ENCODE measurements at regions not wholly inside any gene's neighbourhood (a gene's known extent, or its start where the extent isn't known, plus 50 kb on each side); places are given as distances from the start of the nearest gene placed in this dataset.
"Not testable (repeated sequence)": the region's sequence is repeated elsewhere in the genome, so short reads cannot be mapped to it uniquely, and the experiment has no call there.

- H3K9me3 ChIP-seq (replicated peaks): no peaks in the 10 kb centered on the region
- peaks cover 7% of the 10 kb centered on the region for H3K4me1 ChIP-seq
- no peak overlapping the region for H3K27ac ChIP-seq (replicated peaks)
- H3K27me3 ChIP-seq (ENCODE audit: low read depth): no peaks in the 10 kb centered on the region
- TF ChIP-seq, protein P1, sequence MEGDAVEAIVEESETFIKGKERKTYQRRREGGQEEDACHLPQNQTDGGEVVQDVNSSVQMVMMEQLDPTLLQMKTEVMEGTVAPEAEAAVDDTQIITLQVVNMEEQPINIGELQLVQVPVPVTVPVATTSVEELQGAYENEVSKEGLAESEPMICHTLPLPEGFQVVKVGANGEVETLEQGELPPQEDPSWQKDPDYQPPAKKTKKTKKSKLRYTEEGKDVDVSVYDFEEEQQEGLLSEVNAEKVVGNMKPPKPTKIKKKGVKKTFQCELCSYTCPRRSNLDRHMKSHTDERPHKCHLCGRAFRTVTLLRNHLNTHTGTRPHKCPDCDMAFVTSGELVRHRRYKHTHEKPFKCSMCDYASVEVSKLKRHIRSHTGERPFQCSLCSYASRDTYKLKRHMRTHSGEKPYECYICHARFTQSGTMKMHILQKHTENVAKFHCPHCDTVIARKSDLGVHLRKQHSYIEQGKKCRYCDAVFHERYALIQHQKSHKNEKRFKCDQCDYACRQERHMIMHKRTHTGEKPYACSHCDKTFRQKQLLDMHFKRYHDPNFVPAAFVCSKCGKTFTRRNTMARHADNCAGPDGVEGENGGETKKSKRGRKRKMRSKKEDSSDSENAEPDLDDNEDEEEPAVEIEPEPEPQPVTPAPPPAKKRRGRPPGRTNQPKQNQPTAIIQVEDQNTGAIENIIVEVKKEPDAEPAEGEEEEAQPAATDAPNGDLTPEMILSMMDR (IDR thresholded peaks at IDR 0.05; ENCODE audit: borderline replicate concordance): no peak
- DNase-seq: no peak
- intact Hi-C loops (cut with micrococcal nuclease): no loop called here
- H3K36me3 ChIP-seq: no peaks in the 10 kb centered on the region
- H3K4me3 ChIP-seq: no peak overlapping the region
Measured at GRCh38 chr7:32658467-32658869, 163.2 kb downstream of the AVL9 start.

- H3K27me3 ChIP-seq (ENCODE audit: low read depth): no peaks in the 10 kb centered on the region
- peaks cover 5% of the 10 kb centered on the region for H3K4me1 ChIP-seq
- DNase-seq: no peak
- H3K4me3 ChIP-seq: no peak overlapping the region
- no peak overlapping the region for H3K27ac ChIP-seq (replicated peaks)
- no peaks in the 10 kb centered on the region for H3K36me3 ChIP-seq
- H3K9me3 ChIP-seq (replicated peaks): no peaks in the 10 kb centered on the region
- intact Hi-C loops (cut with micrococcal nuclease): no loop called here
- TF ChIP-seq, protein P1 (IDR thresholded peaks at IDR 0.05; ENCODE audit: borderline replicate concordance): no peak
Measured at GRCh38 chr7:32658034-32658433, 162.7 kb downstream of the AVL9 start.

- H3K4me3 ChIP-seq; H3K27me3 ChIP-seq (ENCODE audit: low read depth); H3K36me3 ChIP-seq; H3K27ac ChIP-seq (replicated peaks); H3K4me1 ChIP-seq; H3K9me3 ChIP-seq (replicated peaks); intact Hi-C loops (cut with micrococcal nuclease); DNase-seq: not testable (repeated sequence)
Measured at GRCh38 chr7:32654549-32654948, 159.3 kb downstream of the AVL9 start.

DNA sequence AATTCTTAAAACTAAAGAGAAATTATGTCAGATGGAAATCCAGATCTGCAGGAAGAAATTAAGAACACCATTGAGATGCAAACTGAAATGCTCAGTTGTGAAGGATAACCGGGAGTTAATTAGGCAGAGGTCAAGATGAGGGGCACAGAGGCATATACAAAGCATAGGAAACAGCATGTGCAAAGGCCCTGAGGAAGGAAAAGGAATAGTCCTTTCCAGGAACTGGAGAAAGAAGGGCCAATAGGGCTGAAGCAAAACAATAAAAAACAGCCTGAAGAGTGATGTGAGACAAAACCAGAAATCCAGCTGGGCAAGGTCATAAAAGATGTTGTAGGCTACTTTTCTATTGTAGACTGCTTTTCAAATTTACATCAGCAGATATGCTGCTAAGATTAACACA lies 155.1 kb downstream of the AVL9 start:
- DNase-seq; H3K27me3 ChIP-seq (ENCODE audit: low read depth); H3K36me3 ChIP-seq; H3K9me3 ChIP-seq (replicated peaks); H3K4me1 ChIP-seq; H3K27ac ChIP-seq (replicated peaks); intact Hi-C loops (cut with micrococcal nuclease); H3K4me3 ChIP-seq: not testable (repeated sequence)

DNA sequence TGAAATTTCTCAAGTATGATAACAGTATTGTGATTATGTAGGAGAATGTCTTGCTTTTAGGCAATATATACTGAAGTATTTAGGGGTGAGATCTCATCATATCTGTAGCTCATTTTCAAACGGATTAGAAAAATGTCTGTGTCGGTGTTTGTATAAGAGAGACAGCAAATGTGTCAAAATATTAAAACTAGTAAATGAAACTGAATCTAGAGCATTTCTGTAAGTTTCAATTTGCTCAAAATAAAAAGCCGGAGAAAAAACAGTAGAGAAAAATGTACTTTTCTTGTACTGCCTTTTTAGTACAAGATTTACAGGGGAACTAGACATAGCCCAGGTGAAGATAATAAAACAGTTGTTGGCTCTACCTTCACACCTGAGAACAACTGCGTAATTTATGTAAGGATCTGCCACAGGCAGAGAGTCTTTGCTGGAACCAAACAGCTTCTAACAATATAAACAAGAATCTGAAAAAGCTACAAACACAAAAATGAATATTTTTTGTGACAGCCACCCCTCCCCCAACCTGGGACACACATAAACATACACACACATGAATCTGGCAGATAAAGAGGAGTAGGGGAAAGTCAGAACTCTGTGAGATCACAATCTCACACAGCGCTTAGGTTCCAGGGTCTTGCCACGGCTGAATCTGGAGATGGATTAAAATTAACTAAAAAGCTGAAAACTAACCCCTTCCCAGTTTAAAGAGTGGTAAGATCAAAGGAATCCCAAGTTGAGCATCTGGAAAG lies 153.3 kb downstream of the AVL9 start:
- Histone ChIP-seq H3K4me3 (no peak overlapping the region), H3K4me1 (peaks cover 3% of the 10 kb centered on the region), H3K36me3 (no peaks in the 10 kb centered on the region), H3K27ac (replicated peaks) (no peak overlapping the region), H3K27me3 (ENCODE audit: low read depth) (no peaks in the 10 kb centered on the region), H3K9me3 (replicated peaks) (no peaks in the 10 kb centered on the region)
- TF ChIP-seq, protein P1 (IDR thresholded peaks at IDR 0.05; ENCODE audit: borderline replicate concordance): no peak
- intact Hi-C loops (cut with micrococcal nuclease): no loop called here
- DNase-seq: no peak

DNA sequence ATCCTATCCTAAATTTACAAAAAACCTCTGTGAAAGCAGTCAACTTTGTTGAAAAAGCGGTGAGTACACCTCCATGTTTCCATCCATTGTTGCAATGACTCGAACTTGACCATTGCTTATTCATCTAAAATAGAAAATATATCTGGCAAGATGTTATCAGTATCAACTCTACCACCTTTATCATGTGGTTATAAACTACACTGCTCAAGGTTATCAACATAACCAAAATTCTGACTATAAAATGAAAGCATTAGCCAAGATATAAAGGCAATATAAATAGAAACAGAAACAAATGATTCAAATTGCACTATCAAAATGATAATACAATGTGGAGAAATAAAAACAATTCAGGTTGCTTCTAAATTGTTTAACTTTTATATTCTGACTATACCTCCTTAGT lies 150.0 kb downstream of the AVL9 start:
- H3K4me3 ChIP-seq; intact Hi-C loops (cut with micrococcal nuclease); H3K27ac ChIP-seq (replicated peaks); H3K36me3 ChIP-seq; H3K4me1 ChIP-seq; DNase-seq; H3K9me3 ChIP-seq (replicated peaks); H3K27me3 ChIP-seq (ENCODE audit: low read depth): not testable (repeated sequence)

GRCh38 chr7:32643194-32643593 lies 147.9 kb downstream of the AVL9 start:
- Histone ChIP-seq H3K9me3 (replicated peaks) (no peaks in the 10 kb centered on the region), H3K4me1 (peaks cover 3% of the 10 kb centered on the region), H3K36me3 (peaks cover 3% of the 10 kb centered on the region), H3K27me3 (ENCODE audit: low read depth) (no peaks in the 10 kb centered on the region), H3K4me3 (no peak overlapping the region), H3K27ac (replicated peaks) (no peak overlapping the region)
- intact Hi-C loops (cut with micrococcal nuclease): no loop called here
- TF ChIP-seq, protein P1 (IDR thresholded peaks at IDR 0.05; ENCODE audit: borderline replicate concordance): no peak
- no peak for DNase-seq

All from left ventricle myocardium inferior (tissue), 1 donor.